ENCODE measurements at regions not wholly inside any gene's neighbourhood (a gene's known extent, or its start where the extent isn't known, plus 50 kb on each side); places are given as distances from the start of the nearest gene placed in this dataset.

GRCh38 chr2:22996911-22997310, 388.1 kb upstream of the KLHL29 start:
- H3K27me3 ChIP-seq (ENCODE audit: insufficient read depth in 3 of 3, low read length in 2 of 3), result no peaks in the 10 kb centered on the region
- intact Hi-C loops (cut with DNase I), result no loop called here
- WGBS, 3 donors, result 37 to 55% (median 50%) methylated on average over 2 of the region's 2 CpGs
- no peaks in the 10 kb centered on the region for H3K4me1 ChIP-seq
- no peak overlapping the region for H3K4me3 ChIP-seq
- no peak for ATAC-seq
- DNase-seq, result no peak
- no peaks in the 10 kb centered on the region for H3K36me3 ChIP-seq (ENCODE audit: insufficient read depth in 1 of 2, low read depth in 1 of 2)
- H3K9me3 ChIP-seq, result no peaks in the 10 kb centered on the region
- no peak overlapping the region for H3K27ac ChIP-seq
- no peak for TF ChIP-seq CTCF (IDR thresholded peaks at IDR 0.05)

- 75 to 81% (median 81%) methylated on average over 3 of the region's 3 CpGs for WGBS, 3 donors
These were observed 386.6 kb upstream of the KLHL29 start for GRCh38 chr2:22998359-22998758.

GRCh38 chr2:22999951-23000350, 385.0 kb upstream of the KLHL29 start:
- no peaks in the 10 kb centered on the region for H3K9me3 ChIP-seq
- no peaks in the 10 kb centered on the region for H3K36me3 ChIP-seq (ENCODE audit: insufficient read depth in 1 of 2, low read depth in 1 of 2)
- no peak overlapping the region for H3K4me3 ChIP-seq
- no peak overlapping the region for H3K27ac ChIP-seq
- WGBS, 3 donors, result 69 to 94% (median 78%) methylated on average over 4 of the region's 4 CpGs
- intact Hi-C loops (cut with DNase I), result no loop called here
- ATAC-seq (no peak), DNase-seq (no peak)
- TF ChIP-seq CTCF (IDR thresholded peaks at IDR 0.05), result no peak
- H3K4me1 ChIP-seq, result no peaks in the 10 kb centered on the region
- H3K27me3 ChIP-seq (ENCODE audit: insufficient read depth in 3 of 3, low read length in 2 of 3), result no peaks in the 10 kb centered on the region

More at GRCh38 chr2:22998359-22998758, 386.6 kb upstream of the KLHL29 start:
- ATAC-seq, result no peak
- Histone ChIP-seq H3K27me3 (ENCODE audit: insufficient read depth in 3 of 3, low read length in 2 of 3) (no peaks in the 10 kb centered on the region), H3K36me3 (ENCODE audit: insufficient read depth in 1 of 2, low read depth in 1 of 2) (no peaks in the 10 kb centered on the region), H3K9me3 (no peaks in the 10 kb centered on the region), H3K4me3 (no peak overlapping the region), H3K4me1 (no peaks in the 10 kb centered on the region), H3K27ac (no peak overlapping the region)
- intact Hi-C loops (cut with DNase I), result no loop called here
- DNase-seq, result no peak
- no peak for TF ChIP-seq CTCF (IDR thresholded peaks at IDR 0.05)

GRCh38 chr2:23002234-23002633, 382.7 kb upstream of the KLHL29 start:
- TF ChIP-seq CTCF (IDR thresholded peaks at IDR 0.05), result no peak
- no peak overlapping the region for H3K4me3 ChIP-seq
- WGBS, 3 donors, result 88 to 100% (median 89%) methylated on average over 1 of the region's 1 CpG
- no peak overlapping the region for H3K27ac ChIP-seq
- intact Hi-C loops (cut with DNase I), result no loop called here
- no peaks in the 10 kb centered on the region for H3K4me1 ChIP-seq
- DNase-seq (no peak), ATAC-seq (no peak)
- H3K36me3 ChIP-seq (ENCODE audit: insufficient read depth in 1 of 2, low read depth in 1 of 2), result no peaks in the 10 kb centered on the region
- no peaks in the 10 kb centered on the region for H3K27me3 ChIP-seq (ENCODE audit: insufficient read depth in 3 of 3, low read length in 2 of 3)
- H3K9me3 ChIP-seq, result no peaks in the 10 kb centered on the region

- H3K27ac ChIP-seq, result no peak overlapping the region
- ATAC-seq (no peak), DNase-seq (no peak)
- H3K9me3 ChIP-seq, result no peaks in the 10 kb centered on the region
- 85 to 96% (median 86%) methylated on average over 4 of the region's 4 CpGs for WGBS, 3 donors
- no peak overlapping the region for H3K4me3 ChIP-seq
- H3K27me3 ChIP-seq (ENCODE audit: insufficient read depth in 3 of 3, low read length in 2 of 3), result no peaks in the 10 kb centered on the region
- no peaks in the 10 kb centered on the region for H3K4me1 ChIP-seq
- no peaks in the 10 kb centered on the region for H3K36me3 ChIP-seq (ENCODE audit: insufficient read depth in 1 of 2, low read depth in 1 of 2)
- intact Hi-C loops (cut with DNase I), result no loop called here
- TF ChIP-seq CTCF (IDR thresholded peaks at IDR 0.05), result no peak
These were observed 379.5 kb upstream of the KLHL29 start for GRCh38 chr2:23005469-23005868.

Measured in psoas muscle (tissue), 7 donors.